ENCODE measurements at regions not wholly inside any gene's neighbourhood (a gene's known extent, or its start where the extent isn't known, plus 50 kb on each side); places are given as distances from the start of the nearest gene placed in this dataset.

DNA sequence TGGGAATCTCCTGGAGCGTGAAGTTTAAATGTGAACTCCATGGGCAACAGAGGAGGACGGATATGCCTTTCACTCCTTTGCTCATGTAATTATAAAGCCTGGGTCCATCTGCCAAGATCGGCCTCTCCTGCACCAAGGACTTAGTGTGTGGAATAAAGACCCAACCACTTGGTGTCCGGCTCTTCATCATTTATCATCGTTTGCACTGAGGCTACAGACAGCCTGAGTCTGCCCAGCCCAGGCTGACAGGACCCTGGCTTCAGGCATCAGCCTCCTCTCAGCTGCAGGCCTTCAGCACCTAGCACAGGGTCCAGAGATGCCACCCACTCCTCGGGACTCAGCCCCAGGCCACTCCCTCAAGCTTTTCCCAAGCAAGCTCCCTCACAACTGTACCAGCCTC lies 206.8 kb upstream of the IPO5 start:
- TF ChIP-seq, protein P1, sequence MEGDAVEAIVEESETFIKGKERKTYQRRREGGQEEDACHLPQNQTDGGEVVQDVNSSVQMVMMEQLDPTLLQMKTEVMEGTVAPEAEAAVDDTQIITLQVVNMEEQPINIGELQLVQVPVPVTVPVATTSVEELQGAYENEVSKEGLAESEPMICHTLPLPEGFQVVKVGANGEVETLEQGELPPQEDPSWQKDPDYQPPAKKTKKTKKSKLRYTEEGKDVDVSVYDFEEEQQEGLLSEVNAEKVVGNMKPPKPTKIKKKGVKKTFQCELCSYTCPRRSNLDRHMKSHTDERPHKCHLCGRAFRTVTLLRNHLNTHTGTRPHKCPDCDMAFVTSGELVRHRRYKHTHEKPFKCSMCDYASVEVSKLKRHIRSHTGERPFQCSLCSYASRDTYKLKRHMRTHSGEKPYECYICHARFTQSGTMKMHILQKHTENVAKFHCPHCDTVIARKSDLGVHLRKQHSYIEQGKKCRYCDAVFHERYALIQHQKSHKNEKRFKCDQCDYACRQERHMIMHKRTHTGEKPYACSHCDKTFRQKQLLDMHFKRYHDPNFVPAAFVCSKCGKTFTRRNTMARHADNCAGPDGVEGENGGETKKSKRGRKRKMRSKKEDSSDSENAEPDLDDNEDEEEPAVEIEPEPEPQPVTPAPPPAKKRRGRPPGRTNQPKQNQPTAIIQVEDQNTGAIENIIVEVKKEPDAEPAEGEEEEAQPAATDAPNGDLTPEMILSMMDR (IDR thresholded peaks at IDR 0.05), result no peak
- no peak for TF ChIP-seq ZFX (IDR thresholded peaks at IDR 0.05; ENCODE audit: borderline replicate concordance)

Data from 22Rv1 (cell line).